HG03521 (cell line): ENCODE measurements at regions not wholly inside any gene's neighbourhood (a gene's known extent, or its start where the extent isn't known, plus 50 kb on each side); places are given as distances from the start of the nearest gene placed in this dataset.
A peak's percentile ranks its signal among the peaks of the same experiment; 100 is the strongest.

Experiments used
- ATAC-seq: cut with Tn5 transposase; IDR thresholded peaks from one replicate; pipeline ENCODE4 v1.9.1; 2021; ENCODE audit warnings: mild to moderate bottlenecking, moderate library complexity; ENCODE audit not compliant: unreplicated experiment

DNA sequence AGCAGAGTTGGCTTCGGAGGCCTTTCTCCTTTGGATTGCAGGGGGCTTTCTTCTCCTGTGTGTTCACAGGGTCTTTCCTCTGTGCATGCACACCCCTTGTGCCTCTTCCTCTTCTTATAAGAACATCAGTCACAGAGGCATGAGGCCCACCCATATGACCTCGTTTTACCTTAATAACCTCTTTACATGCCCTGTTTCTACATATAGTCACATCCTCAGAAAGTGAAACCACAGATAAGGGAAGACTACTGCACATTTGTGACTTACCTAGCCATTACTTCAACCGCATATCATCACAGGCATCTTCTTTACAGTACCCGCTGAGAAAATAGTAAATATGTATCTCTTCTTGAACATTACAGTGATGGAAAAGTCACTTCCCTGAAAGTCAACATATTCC, 204.9 kb upstream of the TARS1 start:
- no peak for ATAC-seq

DNA sequence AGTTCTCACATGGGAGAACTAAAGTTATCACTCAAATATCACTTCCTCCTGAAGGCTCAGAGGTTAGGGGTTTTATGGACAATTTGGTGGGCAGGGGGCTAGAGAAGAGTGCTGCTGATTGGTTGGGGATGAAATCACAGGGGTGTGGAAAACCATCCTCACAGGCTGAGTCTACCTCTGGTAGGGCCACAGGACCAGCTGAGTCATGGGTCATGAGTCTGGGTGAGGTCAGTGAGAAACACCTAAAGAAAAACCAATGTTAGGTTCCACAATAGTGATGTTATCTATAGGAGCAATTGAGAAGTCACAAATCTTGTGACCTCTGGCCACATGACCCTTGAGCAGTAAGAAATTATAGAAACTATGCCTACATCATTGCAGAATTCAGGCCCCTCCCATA, 203.3 kb upstream of the TARS1 start:
- ATAC-seq, result no peak

DNA sequence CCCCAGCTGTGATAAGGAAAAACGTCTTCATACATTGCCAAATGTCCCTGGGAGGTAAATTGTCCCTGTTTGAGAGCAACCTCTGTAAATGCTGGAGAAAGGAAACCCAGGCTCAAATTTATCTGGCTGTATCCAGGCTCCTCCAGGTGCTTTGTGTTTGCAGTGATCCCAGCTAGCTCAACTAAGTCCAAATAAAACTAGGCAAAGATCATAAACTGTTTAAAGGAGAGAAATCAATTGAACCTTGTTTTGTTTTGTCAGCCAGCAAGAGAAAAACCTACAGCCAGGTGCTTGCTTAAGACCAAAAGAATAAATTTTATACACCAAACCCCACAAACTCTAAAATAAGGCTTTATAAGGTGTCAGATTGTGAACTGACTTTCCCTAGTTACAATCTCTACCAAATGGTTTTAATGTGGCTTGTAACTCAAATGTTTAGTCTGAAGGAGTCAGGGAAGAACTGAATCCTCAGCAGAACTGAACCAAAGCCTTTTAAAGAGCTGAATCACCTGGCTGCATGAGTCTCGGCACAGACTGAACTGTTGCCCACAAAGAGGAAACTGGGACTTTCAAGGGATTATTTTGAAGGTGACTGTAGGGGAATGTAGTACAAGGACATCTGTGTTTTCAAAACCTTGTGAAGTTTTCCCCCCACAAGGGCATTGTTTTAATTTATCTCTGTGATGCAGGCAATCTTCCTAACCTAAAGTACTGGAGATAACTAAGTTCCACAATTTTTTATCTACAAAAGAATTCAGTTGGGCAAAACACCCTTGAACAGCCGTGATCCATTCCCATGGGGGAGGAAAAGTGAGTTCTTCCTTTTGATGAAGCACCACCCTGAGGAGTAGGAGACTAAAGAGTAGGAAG, 201.7 kb upstream of the TARS1 start:
- no peak for ATAC-seq

DNA sequence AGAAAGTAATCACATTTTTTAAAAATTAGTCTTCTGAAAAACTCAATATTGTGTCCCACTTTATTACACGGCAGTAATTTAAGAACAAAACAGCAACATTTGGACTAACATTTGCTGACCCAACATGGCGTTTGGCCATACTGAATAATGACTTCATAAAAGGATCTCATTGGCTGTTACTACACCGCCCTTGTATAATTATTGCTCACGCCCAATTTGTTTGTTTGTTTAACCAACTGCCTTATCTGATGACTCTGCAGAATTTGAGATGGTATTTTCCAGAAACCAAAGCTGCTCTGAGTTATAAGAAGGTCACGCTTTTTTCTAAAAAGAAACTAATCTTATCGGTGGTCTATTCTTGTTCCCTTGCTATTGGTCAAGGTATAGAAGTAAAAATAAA, 200.2 kb upstream of the TARS1 start:
- ATAC-seq, result no peak

DNA sequence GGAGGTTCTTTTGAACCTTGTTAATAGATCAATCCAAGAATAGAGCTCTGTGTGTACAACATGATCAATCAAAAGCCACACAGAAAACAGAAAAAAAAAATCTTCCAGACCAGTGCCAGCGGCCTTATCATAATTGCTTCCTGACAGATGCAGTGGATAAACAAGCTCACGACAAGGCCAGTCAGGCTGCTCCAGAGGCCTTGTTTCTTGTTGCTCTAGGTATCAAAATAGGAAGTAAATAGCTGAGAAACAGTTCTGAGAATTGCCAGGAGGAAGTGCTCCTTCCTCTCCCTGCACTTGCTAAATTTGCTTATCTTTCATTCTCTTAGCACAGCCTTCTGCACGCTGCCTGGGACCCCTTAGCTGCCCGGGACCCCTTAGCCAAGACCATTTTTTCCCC, 199.0 kb upstream of the TARS1 start:
- peak; percentile 62 for ATAC-seq

DNA sequence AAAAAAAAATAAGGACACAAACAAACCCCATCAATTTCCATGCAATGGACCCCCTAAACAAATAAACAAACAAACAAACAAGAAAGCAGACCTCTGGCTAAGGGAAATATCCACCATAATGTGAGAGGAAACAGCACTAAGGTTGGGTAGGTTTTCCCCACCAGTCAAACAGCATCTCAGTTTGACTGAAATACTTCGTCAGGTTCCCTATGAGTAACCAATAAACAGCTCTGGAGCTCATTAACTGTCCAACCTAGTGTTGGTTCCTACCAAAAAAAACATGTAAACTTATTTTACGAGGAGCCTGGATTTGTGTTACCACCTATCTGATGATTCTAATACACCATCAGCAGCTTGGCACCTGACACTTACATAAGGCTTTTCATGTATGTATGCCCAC, 198.5 kb upstream of the TARS1 start:
- ATAC-seq, result no peak

DNA sequence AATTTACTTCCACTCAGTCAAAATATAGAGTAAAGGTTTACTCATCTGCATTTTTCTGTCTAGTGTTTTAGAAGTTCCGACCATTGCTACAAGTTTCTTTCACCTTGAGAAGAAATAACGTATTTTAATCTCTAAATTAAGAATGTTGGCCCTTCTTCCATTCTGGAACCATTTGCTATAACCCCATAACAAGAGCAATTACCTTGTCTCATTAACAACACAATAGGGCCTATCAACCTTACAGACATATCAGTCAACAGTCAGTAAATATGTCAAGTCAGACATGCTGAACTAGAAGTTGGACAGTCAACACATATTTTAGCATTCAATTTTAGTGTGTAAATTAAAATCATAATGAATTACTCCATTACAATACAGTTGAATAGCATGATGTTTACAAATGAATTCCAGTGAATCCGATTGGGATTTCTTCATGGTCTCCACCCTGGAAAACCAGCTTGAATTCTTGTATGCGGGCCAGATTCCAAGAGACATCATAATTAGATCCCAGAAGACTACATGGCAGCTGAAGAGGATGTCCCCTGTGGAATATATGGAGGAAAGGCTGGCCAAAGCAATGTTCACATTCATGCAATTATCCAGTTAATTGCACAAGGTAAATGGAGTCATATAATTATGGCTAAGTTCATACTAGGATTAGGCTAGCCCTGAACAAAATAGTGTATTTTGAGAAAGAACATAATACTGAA, 196.2 kb upstream of the TARS1 start:
- ATAC-seq, result no peak

DNA sequence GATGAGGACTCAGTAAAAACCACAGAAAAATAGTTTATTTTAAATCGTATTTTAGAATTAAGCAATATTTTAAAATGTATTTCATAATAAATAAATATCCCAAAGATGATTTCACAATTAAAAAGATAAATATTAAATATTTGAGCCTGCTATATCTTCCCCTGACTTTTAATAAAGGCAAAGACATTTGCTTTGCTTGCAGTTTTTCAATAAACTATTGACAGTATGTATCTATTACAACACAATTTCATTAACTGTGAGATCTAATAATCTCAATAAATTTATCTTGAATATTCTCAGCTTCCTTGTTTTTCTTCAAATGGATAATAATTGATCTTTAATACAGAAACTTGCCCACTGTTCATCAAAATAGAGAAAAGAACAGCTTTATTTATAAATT, 186.2 kb upstream of the TARS1 start:
- no peak for ATAC-seq

DNA sequence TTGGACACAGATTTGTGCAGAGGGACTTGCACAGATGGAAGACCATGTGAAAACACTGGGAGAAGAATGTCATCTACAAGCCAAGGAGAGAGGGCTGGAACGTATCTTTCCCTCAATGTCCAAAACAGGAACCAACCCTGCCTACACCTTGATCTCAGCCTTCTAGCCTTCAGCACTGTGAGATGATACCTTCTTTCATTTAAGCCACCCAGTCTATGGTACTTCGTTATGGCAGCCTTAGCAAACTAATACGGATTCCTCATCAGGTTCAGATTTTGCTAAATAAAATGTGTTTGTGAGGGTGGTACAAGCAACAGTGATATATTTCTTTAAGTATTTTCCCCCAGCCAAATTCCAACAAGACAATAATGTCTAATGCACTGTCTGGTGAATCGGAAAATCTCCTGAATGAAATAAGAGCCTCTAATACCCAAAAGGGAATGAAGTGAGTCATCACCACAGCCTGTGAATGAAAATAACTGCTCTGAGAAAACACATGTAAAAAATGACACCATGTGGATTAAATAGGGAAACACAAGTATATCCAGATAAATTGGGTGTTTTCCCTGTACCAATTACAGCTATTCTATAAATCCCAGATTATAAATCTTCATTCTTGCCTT, 182.8 kb upstream of the TARS1 start:
- no peak for ATAC-seq

DNA sequence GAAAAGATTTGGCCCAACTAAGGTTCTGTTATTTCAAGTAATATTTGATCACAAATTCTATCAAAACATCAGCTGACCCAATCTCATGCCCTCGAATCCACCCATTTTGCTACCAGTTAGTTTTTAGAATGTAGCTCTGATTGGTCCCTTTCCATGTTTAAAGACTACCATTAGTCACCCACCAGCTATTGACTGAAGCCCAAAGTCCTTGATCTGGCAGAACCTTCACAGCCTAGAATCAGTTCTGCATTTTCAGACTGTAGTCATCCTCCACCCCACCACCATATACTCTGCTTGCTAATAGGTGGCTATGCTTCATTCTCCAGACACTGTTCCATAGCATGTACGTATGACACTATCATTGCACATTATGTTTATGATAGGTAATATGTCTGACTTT, 182.2 kb upstream of the TARS1 start:
- ATAC-seq, result no peak

DNA sequence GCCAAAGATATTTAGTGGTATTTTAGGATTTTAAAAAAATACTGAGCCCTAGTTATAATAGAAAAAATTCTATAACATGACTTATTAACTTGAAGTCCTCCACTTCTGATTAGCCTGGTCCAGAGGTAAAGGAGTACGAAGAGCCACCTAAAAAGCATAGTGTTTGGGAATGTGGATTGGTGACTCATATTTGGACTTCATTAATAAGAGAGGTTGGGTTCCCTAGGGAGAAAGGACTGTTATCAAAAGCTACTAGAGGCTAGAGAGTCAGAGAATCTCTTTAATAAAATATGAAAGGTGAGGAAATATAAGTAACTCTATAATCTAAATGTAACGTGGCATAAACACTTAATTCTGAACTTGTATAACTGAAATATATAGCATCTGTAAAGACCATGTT, 180.7 kb upstream of the TARS1 start:
- ATAC-seq, result no peak

DNA sequence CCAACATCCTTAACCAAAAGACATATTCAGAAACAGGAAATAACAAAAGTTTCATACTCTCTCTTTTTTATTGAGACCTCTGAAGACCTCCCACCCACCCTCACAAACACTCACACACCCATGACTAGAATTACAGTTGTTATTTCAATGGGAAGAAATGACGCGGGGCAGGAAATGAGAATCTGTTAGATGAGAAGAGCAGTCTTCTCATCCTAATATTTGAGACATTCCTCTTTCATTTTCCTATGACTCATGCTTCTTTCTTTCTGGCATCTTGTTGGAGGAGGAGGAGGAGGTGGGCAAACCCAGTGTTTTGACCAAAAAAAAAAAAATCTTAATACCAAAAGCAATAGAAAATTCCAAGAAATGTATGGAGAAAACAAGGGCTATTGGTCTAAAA, 179.5 kb upstream of the TARS1 start:
- ATAC-seq, result no peak

DNA sequence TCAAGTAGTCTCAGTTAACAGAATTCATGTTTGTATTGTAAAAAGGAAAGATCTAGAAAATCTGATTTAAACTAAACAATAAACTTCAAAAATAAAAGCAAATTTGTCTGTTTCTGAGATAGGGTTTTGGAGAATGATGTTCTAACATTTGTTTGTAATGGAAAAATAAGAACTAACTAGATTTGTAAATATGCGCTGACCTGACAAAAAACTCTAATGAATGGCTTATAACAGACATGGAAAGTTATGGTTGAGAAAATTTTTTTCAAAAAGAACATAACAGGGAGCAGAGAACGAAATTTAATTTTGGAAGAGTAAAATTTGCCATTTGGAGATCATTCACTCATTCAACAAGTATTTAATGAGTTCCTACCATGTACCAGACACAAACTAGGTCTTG, 179.0 kb upstream of the TARS1 start:
- no peak for ATAC-seq

DNA sequence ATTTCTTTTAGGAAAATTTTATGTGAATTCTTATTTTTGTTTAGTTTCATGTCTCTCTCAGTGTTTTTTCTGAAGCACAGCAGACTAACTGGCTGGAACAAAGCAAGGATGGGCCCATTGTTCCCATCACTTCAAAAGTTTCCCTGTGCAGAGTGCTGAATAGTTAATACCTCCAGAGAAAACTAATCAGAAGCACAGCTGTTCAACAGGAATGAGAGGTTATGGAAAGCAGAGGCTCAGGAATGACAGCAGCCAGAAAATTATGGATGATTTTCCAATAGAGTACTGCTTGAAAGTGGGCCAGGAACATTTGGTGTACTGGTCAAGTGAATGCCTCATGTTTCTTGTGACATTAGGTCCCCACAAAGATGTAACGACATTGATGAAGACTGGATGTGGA, 173.0 kb upstream of the TARS1 start:
- ATAC-seq, result no peak

DNA sequence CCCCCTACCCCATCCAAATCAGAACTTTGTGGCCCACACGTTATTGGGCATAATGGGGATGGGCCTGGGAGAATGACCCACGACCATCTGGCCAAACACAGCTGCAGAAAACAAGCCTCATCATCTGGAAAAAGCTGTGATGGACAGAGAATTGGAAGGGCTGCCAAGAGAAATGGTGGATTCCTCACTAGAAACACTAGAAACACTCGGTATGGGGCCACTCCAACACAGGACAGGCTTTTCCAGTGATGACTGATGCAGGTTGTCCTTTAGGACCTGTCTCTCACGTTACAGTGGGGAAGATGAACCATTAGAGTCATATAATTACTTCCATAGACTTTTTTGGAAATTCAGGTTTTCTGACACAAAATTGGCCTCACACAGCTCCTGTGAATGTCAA, 172.4 kb upstream of the TARS1 start:
- no peak for ATAC-seq

DNA sequence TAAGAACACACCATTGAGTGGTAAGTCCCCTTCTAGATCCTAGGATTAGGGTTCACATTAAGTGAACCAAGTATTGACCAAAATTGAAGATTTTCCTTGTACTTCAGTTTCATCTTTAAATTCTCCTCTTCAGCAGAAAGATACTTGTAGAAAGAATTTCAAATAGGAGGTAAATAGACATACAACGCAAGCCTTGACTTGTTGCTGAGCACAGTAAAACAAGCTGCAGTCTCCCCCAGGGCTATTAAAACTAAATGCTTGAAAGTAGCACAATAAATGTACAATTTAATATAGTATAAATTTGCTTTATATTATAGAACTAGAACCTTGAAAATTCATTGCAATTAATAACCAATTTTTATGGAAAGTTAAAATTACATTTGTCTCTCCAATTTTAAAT, 170.1 kb upstream of the TARS1 start:
- no peak for ATAC-seq

DNA sequence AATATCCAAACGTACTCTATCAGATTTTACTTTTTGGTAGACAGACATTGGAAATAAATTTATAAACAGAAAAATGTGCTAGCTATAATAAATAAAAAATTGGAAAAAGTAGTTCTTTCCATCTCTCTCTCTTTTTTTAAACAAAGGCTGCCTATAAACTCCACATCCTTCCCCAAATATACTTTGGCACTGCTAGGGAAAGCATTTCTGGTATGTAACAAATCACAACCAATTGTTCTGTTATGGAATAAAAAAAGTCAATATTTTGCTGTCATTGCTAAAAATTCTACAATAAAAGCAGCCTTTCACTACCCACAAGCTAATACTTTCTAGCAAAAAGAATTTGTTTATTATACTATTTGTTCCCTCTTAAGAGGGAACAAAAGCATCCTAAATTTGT, 169.2 kb upstream of the TARS1 start:
- no peak for ATAC-seq

DNA sequence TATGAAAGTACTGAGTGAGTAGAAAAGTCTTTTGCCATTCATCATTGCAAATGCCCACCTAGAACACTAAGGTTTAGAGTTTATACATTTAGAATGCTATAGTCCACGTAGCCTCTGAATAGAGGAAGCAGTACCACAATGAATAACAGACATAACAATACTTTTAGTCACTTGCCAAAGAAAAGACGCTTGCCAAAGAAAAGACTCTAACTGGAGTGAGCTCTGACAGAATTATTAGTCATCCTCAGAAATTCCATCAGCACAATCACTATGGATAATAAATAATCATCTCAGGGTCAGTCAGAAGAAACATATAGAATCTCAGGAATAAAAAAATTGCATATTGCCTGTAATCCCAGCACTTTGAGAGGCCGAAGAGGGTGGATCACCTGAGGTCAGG, 168.5 kb upstream of the TARS1 start:
- ATAC-seq, result no peak

DNA sequence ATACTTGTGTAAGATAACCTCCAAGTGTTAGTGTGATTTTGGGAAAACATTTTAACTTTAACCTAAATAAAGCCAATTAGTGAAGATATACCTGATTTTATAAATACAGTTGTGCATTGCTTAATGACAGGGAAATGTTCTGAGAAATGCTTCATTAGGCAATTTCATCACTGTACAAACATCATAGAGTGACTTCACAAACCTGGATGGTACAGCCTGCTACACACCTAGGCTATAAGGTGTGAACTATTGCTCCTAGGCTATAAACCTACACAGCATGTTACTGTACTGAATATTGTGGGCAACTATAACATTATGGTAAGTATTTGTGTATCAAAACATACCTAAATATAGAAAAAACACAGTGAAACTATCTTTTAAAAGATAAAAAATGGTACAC, 166.8 kb upstream of the TARS1 start:
- ATAC-seq, result no peak

DNA sequence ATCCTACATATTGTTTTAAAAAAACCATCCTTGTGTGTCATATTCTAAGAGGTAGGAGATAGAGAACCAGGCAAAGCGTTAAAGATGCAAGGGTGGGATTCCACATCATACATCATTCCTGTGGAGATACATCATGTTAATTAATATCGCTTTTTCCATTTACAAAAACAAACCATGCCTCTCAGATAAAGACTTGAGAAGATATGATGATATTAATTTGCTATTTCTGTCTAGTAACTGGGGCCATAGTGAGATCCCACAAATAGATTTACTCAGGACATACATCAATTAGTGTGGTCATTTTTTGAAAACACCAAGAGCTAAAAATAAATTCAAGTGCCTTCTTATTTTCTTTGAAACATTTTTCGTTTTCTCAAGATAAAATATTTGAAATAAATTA, 165.4 kb upstream of the TARS1 start:
- ATAC-seq, result no peak

DNA sequence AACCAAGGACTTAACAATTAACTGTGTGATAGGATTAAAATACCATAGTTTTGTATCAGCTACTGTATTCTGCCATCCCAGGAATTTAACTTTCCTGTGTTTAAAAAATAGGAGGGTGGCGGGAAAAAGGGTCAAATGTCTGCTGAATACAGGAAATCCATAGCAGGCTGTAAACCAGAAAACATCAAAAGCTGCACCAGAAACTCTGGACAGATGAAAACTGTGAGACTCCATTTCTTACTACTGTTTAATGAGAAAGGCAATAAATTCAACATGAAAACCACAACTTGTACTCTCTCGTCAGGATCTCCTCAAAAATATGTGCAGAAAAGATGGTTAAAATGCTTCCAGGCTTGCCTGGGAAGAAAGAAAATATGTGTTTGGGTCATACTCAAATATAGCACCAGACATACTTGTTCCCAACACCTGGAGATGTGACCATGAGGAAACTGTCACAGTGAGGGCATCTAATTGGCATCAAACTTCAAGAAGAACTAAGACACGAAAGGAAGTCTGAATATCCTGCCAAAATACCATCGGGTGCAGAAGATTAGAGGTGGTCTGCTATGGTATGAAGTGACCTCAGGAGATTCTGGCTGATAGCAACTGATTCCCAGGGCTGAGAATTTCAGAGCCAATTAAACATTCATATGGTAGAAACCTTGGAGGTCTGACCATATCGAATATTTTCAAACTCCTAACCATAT, 164.7 kb upstream of the TARS1 start:
- no peak for ATAC-seq

DNA sequence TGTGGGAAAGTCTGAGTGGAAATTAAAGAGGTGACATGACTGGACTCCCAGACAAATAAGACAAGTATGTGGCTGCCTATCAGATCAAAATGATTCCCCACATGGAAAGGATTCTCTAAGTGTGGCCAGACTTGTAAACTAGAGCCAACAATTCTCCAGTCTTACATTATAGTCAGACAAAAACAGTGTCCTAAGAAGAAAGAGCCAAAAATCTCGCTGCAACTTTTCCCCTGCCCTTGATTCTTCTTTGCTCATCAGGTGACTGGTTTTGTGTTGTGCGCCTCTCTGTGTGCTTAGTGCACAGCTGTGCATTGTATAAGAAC, 164.2 kb upstream of the TARS1 start:
- no peak for ATAC-seq
